B cell (primary cell): ENCODE measurements at regions not wholly inside any gene's neighbourhood (a gene's known extent, or its start where the extent isn't known, plus 50 kb on each side); places are given as distances from the start of the nearest gene placed in this dataset.

Experiments
- CTCF ChIP-seq: fragments of 200-600 bp; IDR thresholded peaks from one replicate; pipeline ENCODE4 v1.8.0; 2022; ENCODE audit warnings: antibody characterized with exemption, mild to moderate bottlenecking
- EZH2 ChIP-seq: IDR thresholded peaks from 2 replicates; pipeline ENCODE4 v1.6.1; 2012; ENCODE audit warnings: borderline replicate concordance, low read depth, mild to moderate bottlenecking, moderate library complexity, low read length; ENCODE audit not compliant: insufficient read depth, poor library complexity, severe bottlenecking

DNA sequence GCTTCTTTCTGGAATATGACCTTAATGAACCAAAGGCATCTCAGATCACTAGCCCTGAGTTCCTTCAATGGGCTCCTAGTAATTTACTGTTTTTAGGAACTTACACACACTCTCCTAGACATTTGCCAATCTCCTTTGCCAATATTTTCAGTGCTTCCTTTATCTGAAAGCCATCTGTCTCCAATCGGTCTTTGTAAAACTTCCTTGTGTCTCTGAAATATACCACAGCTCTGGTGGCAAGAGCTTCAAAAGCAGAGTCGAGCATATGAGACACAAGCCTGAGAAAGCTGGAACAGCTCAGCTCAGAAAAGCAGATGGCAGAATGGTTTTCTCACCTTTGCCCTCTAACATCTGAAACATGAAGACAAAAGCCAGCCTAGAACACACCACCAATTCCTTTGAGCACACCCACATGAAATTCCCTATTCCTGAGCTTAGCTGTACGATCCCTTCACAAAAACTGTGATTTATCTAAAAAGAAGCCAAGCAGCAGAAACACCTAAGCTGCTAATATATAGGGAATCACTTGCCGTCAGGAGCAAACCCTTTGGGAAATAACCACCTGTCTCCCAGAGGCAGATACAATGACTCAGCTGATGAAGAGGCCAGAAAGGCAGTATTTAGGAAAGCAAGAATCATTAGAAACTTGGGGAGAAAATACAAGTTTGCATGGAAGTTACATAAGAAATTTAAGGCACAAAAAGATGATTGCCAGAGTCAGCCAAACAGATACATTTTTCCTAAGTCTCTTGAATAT is 70.2 kb upstream of the ANK3 start:
- TF ChIP-seq CTCF = no peak
- no peak for TF ChIP-seq EZH2
